GM21526 (cell line): ENCODE measurements at regions not wholly inside any gene's neighbourhood (a gene's known extent, or its start where the extent isn't known, plus 50 kb on each side); places are given as distances from the start of the nearest gene placed in this dataset.

ENCODE experiments used
- ATAC-seq: cut with Tn5 transposase; IDR thresholded peaks from one replicate; pipeline ENCODE4 v1.9.1; 2021; ENCODE audit warnings: moderate library complexity; ENCODE audit not compliant: unreplicated experiment, low FRiP score

DNA sequence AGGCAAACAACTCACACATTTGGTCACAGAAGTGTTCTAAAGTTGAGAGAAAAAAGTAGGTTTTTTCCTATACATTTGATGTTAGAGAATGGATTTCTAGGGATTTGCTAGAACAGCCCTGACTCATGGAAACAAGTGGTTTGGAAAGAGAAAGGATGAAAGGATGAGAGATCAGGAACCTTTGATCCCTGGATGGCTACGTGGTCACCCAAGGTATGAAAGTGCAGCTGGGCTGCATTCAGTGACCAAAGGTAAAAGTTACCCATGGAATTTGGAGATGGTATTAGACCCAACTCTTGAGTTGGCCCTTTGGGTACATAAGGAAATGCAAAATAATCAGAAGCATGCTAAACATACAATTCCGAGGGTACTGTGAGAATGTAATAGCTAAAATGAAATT lies 61.3 kb upstream of the SPIN1 start:
- ATAC-seq: no peak

GRCh38 chr9:88326015-88326414 lies 62.2 kb upstream of the SPIN1 start:
- ATAC-seq: no peak

DNA sequence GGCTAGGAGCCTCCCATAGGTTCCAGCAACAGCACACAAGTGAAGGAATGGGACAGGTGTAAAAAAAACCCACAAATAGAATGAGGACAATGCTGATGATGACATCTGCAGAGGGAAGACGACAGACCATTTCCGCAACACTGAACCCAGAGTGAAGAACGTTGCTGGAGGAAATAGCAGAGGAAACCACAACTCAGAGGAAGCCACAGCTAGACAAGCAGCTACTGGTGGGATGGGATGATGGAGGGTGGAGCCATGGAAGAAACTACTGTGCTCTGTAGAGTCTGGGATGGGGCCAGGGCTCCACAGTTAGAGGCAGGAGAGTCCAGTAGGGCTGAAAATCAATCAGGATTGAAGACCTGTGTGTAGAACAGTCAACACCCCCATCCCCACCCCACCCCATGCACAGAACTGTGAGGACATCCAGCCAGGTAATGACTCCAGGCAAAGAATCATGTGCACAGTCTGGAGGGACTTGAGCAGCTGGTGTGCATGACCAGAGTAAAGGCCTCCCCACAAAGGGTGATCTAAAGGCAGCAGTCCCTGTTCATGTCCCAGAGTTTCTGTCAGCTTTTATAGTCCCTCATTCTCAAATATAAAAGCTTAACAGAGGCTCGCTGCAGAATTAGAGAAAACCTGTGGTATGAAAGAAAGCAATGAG lies 65.2 kb upstream of the SPIN1 start:
- ATAC-seq: no peak

- no peak for ATAC-seq
Measured at GRCh38 chr9:88321764-88322163, 66.5 kb upstream of the SPIN1 start.

- ATAC-seq: no peak
Measured at GRCh38 chr9:88320748-88321415, 67.4 kb upstream of the SPIN1 start.

DNA sequence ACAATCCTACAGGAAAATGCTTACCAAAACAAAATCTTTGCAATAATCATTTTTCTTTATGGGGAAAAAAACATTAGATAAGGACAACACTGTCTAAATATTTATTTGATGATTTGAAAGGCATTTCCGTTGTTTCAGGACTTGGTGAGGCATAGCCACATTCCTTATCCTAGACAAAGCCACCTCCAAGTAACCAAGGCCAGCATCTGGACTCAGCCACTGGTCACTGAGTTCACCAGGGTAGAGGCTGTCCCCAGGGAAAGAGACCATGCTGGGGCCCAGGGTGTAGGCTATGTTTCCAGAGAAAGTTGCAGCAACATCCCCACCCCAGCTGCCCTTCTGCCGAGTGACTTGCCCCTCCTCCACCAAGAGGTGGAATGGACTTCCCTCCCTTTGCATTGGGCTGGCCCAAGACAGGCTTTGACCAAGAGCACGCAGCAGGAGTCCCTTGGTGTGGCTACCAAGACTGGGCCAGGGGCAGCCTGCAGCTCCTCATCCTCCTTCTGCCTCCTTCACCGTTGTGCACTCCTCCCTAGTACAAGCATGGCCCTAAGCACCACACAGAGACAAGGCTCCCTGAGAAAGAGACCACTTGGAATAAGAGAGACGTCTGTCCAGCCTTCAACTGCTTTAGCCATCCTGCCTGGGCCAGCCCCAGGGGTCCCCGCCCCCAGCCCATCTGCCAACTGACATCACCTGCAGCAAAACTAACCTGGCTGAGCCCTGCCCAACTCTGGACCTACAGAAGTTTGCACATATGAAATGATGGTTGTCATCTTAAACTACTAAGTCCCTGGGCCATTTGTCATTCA lies 68.1 kb upstream of the SPIN1 start:
- ATAC-seq: no peak

- no peak for ATAC-seq
Measured at GRCh38 chr9:88313364-88314220, 74.7 kb upstream of the SPIN1 start.

- no peak for ATAC-seq
Measured at GRCh38 chr9:88312517-88313103, 75.6 kb upstream of the SPIN1 start.

- ATAC-seq: no peak
Measured at GRCh38 chr9:88312045-88312444, 76.2 kb upstream of the SPIN1 start.

GRCh38 chr9:88310310-88310980 lies 77.8 kb upstream of the SPIN1 start:
- no peak for ATAC-seq

- ATAC-seq: no peak
Measured at GRCh38 chr9:88308831-88309560, 79.2 kb upstream of the SPIN1 start.

GRCh38 chr9:88307136-88307535 lies 81.1 kb upstream of the SPIN1 start:
- no peak for ATAC-seq

- peak; percentile 84 for ATAC-seq
Measured at GRCh38 chr9:88303721-88304451, 84.4 kb upstream of the SPIN1 start.

GRCh38 chr9:88302579-88303324 lies 85.5 kb upstream of the SPIN1 start:
- no peak for ATAC-seq

DNA sequence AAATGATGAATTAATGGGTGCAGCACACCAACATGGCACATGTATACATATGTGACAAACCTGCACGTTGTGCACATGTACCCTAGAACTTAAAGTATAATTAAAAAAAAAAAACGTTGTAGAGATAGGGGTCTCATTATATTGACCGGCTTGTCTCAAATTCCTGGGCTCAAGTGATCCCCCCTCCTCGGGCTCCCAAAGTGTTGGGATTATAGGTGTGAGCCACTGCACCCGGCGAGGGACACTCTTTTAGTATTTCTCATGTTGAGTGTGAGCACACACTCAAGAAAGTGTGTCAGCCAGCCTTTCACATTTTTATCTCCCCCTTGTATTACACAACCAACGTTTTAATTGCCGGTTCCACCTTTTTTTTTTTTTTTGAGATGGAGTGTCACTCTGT lies 87.7 kb upstream of the SPIN1 start:
- ATAC-seq: no peak

DNA sequence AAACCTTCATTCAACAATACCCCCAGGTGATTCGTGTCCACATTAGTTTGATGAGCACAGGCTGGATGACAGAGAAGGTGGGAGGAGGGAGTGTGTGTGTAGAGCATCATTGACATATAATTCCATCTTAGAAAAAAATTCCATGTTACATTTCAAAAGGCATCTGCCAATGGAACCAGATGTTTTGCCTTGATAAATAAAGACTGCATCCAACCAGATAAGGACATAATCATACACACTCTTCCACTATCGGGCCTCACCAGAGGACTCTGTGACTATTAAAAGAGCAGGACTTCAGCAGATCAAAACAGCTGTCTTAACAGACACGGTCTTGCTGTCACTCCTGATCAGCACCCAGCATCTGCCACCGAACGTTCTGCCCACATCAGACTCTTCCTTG lies 96.4 kb upstream of the SPIN1 start:
- ATAC-seq: no peak

GRCh38 chr9:88291056-88291455 lies 97.2 kb upstream of the SPIN1 start:
- no peak for ATAC-seq

DNA sequence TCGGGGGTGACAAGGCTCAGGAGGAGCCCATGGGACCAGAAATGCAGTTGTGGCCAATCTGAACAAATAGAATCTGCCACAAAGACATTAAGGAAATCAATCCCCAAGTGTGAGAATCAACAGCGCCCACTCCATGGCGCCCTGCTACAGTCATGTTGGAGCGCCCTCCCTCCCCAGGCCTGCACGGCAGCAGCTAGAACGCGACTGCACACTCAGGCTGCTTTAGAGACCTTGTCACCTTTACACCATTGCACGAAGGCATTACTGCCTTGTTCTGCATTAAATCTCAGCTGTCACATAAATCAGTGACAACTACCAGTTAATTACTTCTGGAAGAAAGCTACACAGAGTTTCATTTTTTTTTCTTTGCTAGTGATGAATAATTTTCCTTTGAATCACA lies 98.7 kb upstream of the SPIN1 start:
- ATAC-seq: no peak
